Hepatocyte (in vitro differentiated cells): ENCODE measurements at regions not wholly inside any gene's neighbourhood (a gene's known extent, or its start where the extent isn't known, plus 50 kb on each side); places are given as distances from the start of the nearest gene placed in this dataset.

ENCODE experiments used
- DNase-seq: peaks from one replicate; pipeline ENCODE4 v3.0.0-alpha.2; 2016; ENCODE audit warnings: low spot score
- H2AFZ ChIP-seq: fragments of 200-600 bp; sonication (generic); 2 replicates; pipeline ENCODE4 v1.6.0; 2016; ENCODE audit warnings: antibody characterized with exemption, mild to moderate bottlenecking
- H3K27ac ChIP-seq: fragments of 200-600 bp; sonication (generic); 2 replicates; pipeline ENCODE4 v1.5.1; 2016; ENCODE audit warnings: mild to moderate bottlenecking
- H3K27me3 ChIP-seq: fragments of 200-600 bp; sonication (generic); 2 replicates; pipeline ENCODE4 v1.6.1; 2016
- H3K36me3 ChIP-seq: fragments of 200-600 bp; sonication (generic); replicated peaks from 2 replicates; pipeline ENCODE4 v1.5.1; 2016; ENCODE audit warnings: low read depth; ENCODE audit not compliant: insufficient read depth
- H3K4me1 ChIP-seq: fragments of 200-600 bp; sonication (generic); 2 replicates; pipeline ENCODE4 v1.5.1; 2016; ENCODE audit warnings: mild to moderate bottlenecking, moderate library complexity; ENCODE audit not compliant: insufficient read depth
- H3K4me2 ChIP-seq: fragments of 200-600 bp; sonication (generic); 2 replicates; pipeline ENCODE4 v1.6.0; 2016
- H3K4me3 ChIP-seq: fragments of 200-600 bp; sonication (generic); 2 replicates; pipeline ENCODE4 v1.5.1; 2016; ENCODE audit warnings: mild to moderate bottlenecking
- H3K79me2 ChIP-seq: fragments of 200-600 bp; sonication (generic); 2 replicates; pipeline ENCODE4 v1.6.0; 2017; ENCODE audit warnings: mild to moderate bottlenecking
- H3K9me2 ChIP-seq: fragments of 200-600 bp; sonication (generic); replicated peaks from 2 replicates; pipeline ENCODE4 v1.6.0; 2017; ENCODE audit warnings: mild to moderate bottlenecking; ENCODE audit not compliant: insufficient read depth
- H3K9me3 ChIP-seq: fragments of 200-600 bp; sonication (generic); 2 replicates; pipeline ENCODE4 v1.5.1; 2016; ENCODE audit warnings: low read depth, mild to moderate bottlenecking
- H4K20me1 ChIP-seq: fragments of 200-600 bp; sonication (generic); 2 replicates; pipeline ENCODE4 v1.6.0; 2016; ENCODE audit warnings: mild to moderate bottlenecking; ENCODE audit not compliant: insufficient read depth, poor library complexity, severe bottlenecking
- EZH2 ChIP-seq: fragments of 200-600 bp; sonication (generic); IDR thresholded peaks from 2 replicates; pipeline ENCODE4 v1.6.1; 2016; ENCODE audit warnings: antibody characterized with exemption, mild to moderate bottlenecking, borderline replicate concordance
- EZH2phosphoT487 ChIP-seq: fragments of 200-600 bp; sonication (generic); IDR thresholded peaks from one replicate; pipeline ENCODE4 v1.6.1; 2018; ENCODE audit warnings: antibody characterized with exemption, mild to moderate bottlenecking, low read depth, moderate library complexity; ENCODE audit not compliant: unreplicated experiment, severe bottlenecking
- WGBS: methylation state at CpG from one replicate; pipeline ENCODE4 v1.1.6; 2016; ENCODE audit warnings: low lambda C conversion rate; ENCODE audit errors: missing lambda C conversion rate; 5-methylcytosine and 5-hydroxymethylcytosine counted together
- TF ChIP-seq, protein P1 (sequence below): fragments of 200-600 bp; sonication (generic); IDR thresholded peaks from 2 replicates; pipeline ENCODE4 v1.5.1; 2016; ENCODE audit warnings: antibody characterized with exemption, mild to moderate bottlenecking; ENCODE audit not compliant: poor library complexity

DNA sequence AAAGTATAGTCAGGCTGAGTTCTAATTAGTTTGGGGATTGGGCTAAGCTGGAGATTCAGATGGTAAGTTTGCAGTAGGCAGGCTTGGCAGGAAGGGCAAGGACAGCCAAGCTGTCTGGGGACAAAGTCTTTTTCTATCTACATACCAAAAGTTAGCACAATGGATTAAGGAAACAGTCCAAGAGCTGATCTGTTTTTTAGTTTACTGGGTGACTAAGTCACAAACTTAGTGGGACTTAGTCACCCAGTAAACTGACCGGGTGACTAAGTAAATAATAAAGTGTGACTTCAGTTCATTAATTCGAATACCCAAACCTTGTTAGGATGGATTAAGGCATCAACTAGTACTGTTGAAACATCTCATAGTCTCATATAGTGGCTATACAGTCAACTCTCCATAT lies 1386.0 kb upstream of the CELF4 start:
- Histone ChIP-seq H3K9me2 (no peaks in the 10 kb centered on the region), H3K4me3 (no peak overlapping the region), H2AFZ (no peak overlapping the region), H3K27ac (no peak overlapping the region), H3K9me3 (no peaks in the 10 kb centered on the region), H3K4me2 (no peak overlapping the region), H3K27me3 (no peaks in the 10 kb centered on the region), H3K4me1 (no peaks in the 10 kb centered on the region), H3K36me3 (no peaks in the 10 kb centered on the region), H3K79me2 (no peaks in the 10 kb centered on the region), H4K20me1 (no peaks in the 10 kb centered on the region)
- DNase-seq = no peak
- no peak for TF ChIP-seq EZH2
- TF ChIP-seq, protein P1, sequence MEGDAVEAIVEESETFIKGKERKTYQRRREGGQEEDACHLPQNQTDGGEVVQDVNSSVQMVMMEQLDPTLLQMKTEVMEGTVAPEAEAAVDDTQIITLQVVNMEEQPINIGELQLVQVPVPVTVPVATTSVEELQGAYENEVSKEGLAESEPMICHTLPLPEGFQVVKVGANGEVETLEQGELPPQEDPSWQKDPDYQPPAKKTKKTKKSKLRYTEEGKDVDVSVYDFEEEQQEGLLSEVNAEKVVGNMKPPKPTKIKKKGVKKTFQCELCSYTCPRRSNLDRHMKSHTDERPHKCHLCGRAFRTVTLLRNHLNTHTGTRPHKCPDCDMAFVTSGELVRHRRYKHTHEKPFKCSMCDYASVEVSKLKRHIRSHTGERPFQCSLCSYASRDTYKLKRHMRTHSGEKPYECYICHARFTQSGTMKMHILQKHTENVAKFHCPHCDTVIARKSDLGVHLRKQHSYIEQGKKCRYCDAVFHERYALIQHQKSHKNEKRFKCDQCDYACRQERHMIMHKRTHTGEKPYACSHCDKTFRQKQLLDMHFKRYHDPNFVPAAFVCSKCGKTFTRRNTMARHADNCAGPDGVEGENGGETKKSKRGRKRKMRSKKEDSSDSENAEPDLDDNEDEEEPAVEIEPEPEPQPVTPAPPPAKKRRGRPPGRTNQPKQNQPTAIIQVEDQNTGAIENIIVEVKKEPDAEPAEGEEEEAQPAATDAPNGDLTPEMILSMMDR = no peak
- TF ChIP-seq EZH2phosphoT487 = no peak
- WGBS = 63% methylated on average over 2 of the region's 2 CpGs

DNA sequence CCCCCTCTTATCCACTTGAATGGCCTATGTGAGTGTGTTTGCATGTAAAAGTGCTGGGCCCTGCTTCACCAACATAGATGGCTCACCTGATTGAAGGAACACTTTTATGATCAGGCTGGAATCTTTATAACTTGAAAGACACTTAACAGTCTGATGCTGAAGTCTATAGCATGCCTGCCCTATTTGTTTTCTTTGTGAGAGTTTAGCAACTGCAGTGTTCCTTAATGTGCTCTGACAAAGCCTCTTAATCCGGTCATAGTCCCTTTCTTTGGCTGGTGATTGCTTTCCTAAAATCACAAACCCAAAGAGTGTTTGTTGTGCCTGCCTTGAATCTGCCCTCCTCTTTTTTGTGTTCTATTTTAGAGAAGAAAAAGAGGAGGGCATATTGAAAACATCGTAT lies 1382.8 kb upstream of the CELF4 start:
- no peaks in the 10 kb centered on the region for H3K36me3 ChIP-seq
- no peaks in the 10 kb centered on the region for H3K27me3 ChIP-seq
- TF ChIP-seq EZH2 = no peak
- TF ChIP-seq, protein P1 = no peak
- no peak for TF ChIP-seq EZH2phosphoT487
- no peak overlapping the region for H3K4me3 ChIP-seq
- H3K9me2 ChIP-seq = no peaks in the 10 kb centered on the region
- no peaks in the 10 kb centered on the region for H3K79me2 ChIP-seq
- H4K20me1 ChIP-seq = no peaks in the 10 kb centered on the region
- peak overlapping the region; percentile 38 for H3K27ac ChIP-seq
- no peaks in the 10 kb centered on the region for H3K4me1 ChIP-seq
- WGBS = 51% methylated on average over 2 of the region's 2 CpGs
- H3K9me3 ChIP-seq = no peaks in the 10 kb centered on the region
- no peak overlapping the region for H2AFZ ChIP-seq
- peak; percentile 32 for DNase-seq
- H3K4me2 ChIP-seq = no peak overlapping the region

DNA sequence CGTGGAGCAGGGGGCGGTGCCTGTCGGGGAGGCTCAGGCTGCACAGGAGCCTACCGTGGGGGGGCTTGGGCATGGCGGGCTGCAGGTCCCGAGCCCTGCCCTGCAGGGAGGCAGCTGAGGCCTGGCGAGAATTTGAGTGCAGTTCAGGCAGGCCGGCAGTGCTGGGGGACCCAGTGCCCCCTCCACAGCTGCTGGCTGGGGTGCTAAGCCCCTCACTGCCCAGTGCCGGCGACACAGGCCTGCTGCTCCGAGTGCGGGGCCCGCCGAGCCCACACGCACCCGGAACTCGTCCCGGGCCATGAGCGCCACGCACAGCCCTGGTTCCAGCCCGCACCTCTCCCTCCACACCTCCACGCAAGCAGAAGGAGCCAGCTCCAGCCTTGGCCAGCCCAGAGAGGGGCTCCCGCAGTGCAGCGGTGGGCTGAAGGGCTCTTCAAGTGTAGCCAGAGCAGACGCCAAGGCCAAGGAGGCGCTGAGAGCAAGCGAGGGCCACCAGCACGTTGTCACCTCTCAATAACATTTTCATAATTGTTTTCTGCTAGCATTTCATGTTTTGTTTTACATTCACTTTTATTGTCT lies 1378.9 kb upstream of the CELF4 start:
- no peak for DNase-seq
- H3K4me1 ChIP-seq = no peaks in the 10 kb centered on the region
- 88% methylated on average over 23 of the region's 28 CpGs for WGBS
- no peaks in the 10 kb centered on the region for H3K36me3 ChIP-seq
- no peaks in the 10 kb centered on the region for H3K27me3 ChIP-seq
- H3K9me3 ChIP-seq = no peaks in the 10 kb centered on the region
- H3K27ac ChIP-seq = no peak overlapping the region
- TF ChIP-seq, protein P1 = no peak
- TF ChIP-seq EZH2 = no peak
- H3K9me2 ChIP-seq = no peaks in the 10 kb centered on the region
- no peaks in the 10 kb centered on the region for H3K79me2 ChIP-seq
- no peak overlapping the region for H3K4me2 ChIP-seq
- no peaks in the 10 kb centered on the region for H4K20me1 ChIP-seq
- no peak overlapping the region for H2AFZ ChIP-seq
- H3K4me3 ChIP-seq = no peak overlapping the region
